GM18498 (cell line): ENCODE measurements at regions not wholly inside any gene's neighbourhood (a gene's known extent, or its start where the extent isn't known, plus 50 kb on each side); places are given as distances from the start of the nearest gene placed in this dataset.
A peak's percentile ranks its signal among the peaks of the same experiment; 100 is the strongest.

ENCODE experiments used
- ATAC-seq: cut with Tn5 transposase; IDR thresholded peaks from one replicate; pipeline ENCODE4 v1.9.1; 2021; ENCODE audit warnings: mild to moderate bottlenecking, moderate library complexity; ENCODE audit not compliant: unreplicated experiment

GRCh38 chr12:77630790-77631445, 199.8 kb upstream of the NAV3 start:
- no peak for ATAC-seq

GRCh38 chr12:77630344-77630743, 200.3 kb upstream of the NAV3 start:
- no peak for ATAC-seq

DNA sequence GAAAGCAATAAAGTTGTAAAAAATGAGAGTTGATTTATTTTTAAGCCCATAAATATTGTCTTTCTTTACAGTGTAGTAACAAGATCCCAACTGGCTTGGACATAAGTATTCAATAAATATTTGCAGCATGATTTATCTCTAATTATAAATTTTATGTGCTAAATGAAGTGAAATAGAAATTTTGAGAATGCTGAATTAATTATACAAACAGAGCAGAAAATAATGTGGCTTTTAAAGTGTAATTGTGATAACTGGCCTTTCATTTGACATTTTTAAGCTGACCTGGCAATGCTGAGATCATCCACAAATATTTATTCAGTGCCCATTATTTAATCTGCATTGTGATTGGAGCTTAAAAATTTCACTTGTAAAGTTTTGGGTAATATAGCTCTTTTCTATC, 201.6 kb upstream of the NAV3 start:
- no peak for ATAC-seq

- no peak for ATAC-seq
Observed at GRCh38 chr12:77625441-77625840, 205.3 kb upstream of the NAV3 start.

- ATAC-seq = no peak
Observed at GRCh38 chr12:77619425-77619824, 211.3 kb upstream of the NAV3 start.

GRCh38 chr12:77617818-77618217, 212.9 kb upstream of the NAV3 start:
- no peak for ATAC-seq

GRCh38 chr12:77615332-77615731, 215.4 kb upstream of the NAV3 start:
- no peak for ATAC-seq

DNA sequence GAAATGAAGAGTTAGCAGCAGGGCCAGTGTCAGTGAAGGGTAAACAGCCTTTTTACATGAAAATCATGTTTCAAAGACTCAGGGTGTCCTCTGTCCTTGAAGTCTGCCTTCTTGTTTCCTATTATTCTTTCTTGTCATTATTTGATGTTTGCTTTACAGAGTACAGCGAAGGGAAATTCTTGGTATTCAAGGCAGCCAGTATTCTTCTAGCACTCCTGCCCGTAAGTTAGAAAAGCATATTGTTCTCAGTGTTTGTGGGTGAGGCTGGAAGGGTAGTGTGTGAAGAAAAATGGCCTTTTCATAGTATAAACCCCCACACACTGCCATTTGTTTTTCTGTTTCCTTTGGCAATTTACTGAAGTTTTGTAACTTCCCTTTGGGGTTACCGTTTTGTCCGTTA, 217.3 kb upstream of the NAV3 start:
- no peak for ATAC-seq

- ATAC-seq = no peak
Observed at GRCh38 chr12:77610446-77610845, 220.2 kb upstream of the NAV3 start.

- ATAC-seq = no peak
Observed at GRCh38 chr12:77609016-77609415, 221.7 kb upstream of the NAV3 start.

GRCh38 chr12:77608271-77608824, 222.3 kb upstream of the NAV3 start:
- ATAC-seq = no peak

GRCh38 chr12:77606348-77606747, 224.3 kb upstream of the NAV3 start:
- ATAC-seq = no peak

- ATAC-seq = no peak
Observed at GRCh38 chr12:77603946-77604345, 226.7 kb upstream of the NAV3 start.

- peak; percentile 60 for ATAC-seq
Observed at GRCh38 chr12:77601069-77601468, 229.6 kb upstream of the NAV3 start.

DNA sequence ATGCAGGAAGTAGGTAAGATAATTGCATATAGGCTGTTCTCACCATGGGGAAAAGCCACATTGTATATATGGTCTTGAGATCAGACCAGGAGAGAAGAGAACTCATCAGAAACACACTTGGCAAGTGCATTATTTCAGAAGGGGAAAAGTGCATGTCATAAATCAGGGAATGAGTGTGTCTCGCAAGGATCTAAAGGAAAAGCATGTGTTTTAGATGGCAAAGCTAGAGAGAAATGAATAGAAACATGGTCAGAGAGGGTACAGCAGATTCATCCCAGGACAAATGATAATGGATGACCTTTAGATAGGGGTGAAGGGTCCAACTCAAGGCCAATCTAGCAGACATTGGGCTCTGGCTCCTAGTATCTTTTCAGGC, 230.2 kb upstream of the NAV3 start:
- ATAC-seq = no peak

GRCh38 chr12:77599782-77600467, 230.8 kb upstream of the NAV3 start:
- ATAC-seq = peak; percentile 73

GRCh38 chr12:77594366-77594765, 236.3 kb upstream of the NAV3 start:
- ATAC-seq = no peak

DNA sequence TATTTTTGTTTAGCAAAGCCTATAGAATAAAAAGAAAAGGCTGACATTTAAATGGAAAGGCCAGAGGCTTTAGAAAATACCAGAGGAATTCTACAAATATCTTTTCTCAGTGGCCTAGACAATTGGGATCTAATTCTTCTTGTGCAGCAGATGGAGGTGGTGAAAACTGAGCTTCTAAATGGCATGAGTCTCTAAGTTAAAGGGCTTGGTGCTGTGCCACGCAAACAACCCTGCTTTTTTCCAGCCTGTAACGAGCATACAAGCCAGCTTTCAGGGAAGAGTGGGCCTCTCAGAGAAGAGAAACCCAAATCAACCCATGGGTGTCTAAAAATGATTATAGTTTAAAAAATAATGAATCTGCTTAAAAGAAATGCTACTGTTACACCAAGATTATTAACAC, 237.9 kb upstream of the NAV3 start:
- no peak for ATAC-seq

DNA sequence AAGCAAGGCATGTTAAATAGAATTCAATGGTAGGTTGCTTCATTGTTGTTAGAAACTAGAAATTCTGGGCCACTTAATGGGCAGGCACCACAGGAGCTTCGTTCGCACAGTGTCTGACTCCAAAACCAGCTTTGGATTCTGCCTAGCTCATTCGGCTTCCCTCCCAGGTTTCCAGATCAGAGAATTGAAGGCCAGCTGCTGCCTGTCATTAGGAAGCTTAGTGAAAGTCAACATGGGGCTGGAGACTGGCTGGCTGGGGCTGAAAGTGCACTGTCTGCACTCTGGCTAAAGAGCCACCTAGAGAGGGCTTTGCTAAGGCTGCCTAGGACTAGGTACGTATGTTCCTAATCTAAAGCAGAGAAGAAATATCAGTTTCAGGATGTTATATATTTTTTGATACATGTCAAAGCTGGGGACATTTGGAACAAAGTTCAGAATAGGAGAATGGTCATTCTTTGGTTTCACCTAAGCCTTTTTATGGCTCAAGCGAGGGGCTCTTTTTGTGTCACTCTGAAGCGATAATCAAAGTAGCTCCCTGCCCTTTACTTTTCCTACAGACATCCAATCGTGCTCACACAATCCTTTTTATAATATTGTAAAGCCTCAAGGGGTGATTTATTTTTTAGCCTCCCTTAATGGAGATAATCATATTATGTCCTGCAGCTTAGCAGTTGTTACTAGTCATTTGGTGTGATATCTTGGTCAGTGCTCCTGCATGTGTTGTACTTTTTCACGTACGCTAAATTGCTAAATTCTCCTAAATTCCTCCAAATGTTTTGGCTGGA, 238.5 kb upstream of the NAV3 start:
- no peak for ATAC-seq

DNA sequence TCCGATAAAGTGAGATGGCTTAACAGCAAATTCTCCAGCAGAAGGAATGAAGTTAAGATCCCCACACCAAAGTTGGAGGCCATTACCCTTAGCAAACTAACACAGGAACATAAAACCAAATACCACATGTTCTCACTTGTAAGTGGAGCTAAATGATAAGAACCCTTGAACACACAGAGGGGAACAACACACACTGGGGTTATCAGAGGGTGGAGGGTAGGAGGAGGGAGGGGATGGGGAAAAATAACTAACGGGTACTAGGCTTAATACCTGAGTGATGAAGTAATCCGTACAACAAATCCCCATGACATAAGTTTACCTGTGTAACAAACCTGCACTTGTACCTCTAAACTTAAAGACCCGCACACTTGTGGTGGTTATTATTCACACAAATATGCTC, 240.4 kb upstream of the NAV3 start:
- no peak for ATAC-seq

DNA sequence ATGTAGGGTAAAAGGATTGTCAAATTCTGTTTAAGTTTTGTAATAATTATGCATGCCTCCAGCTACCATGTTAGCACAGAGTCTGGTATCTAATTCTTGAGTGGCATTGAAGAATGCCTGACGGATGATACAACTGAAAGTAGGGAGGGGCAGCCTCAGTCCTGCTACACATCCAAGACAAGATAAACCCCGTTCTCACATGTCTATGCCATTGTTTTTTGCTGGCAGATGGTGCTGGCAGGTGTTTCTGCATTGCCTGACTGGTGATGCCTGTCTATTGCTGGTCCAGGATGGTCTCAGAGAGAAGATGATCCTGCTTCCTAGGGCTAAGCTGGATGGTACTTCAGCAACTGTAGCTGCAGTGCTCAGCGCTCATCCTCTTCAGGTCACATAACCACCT, 245.8 kb upstream of the NAV3 start:
- no peak for ATAC-seq
